Testis (tissue), 2 donors: ENCODE measurements at regions not wholly inside any gene's neighbourhood (a gene's known extent, or its start where the extent isn't known, plus 50 kb on each side); places are given as distances from the start of the nearest gene placed in this dataset.

Experiments used
- CTCF ChIP-seq, 3 experiments: fragments of 450-650 bp in 2 of 3; fragments of 200-600 bp in 1 of 3; sonication (generic) in 1 of 3; IDR thresholded peaks; one replicate each; pipeline ENCODE4 v1.5.1; 2016 to 2019; ENCODE audit warnings: antibody characterized with exemption in 3 of 3, mild to moderate bottlenecking in 2 of 3, moderate library complexity in 1 of 3
- POLR2A ChIP-seq: fragments of 450-650 bp; IDR thresholded peaks from one replicate; pipeline ENCODE4 v1.6.1; 2017; ENCODE audit warnings: antibody characterized with exemption, mild to moderate bottlenecking, moderate library complexity

- no peak for TF ChIP-seq POLR2A
- no peak for TF ChIP-seq CTCF (IDR thresholded peaks at IDR 0.05)
Measured at GRCh38 chr3:64291956-64292355, 66.7 kb upstream of the PRICKLE2 start.
